Esophagus muscularis mucosa (tissue), 4 donors: ENCODE measurements at regions not wholly inside any gene's neighbourhood (a gene's known extent, or its start where the extent isn't known, plus 50 kb on each side); places are given as distances from the start of the nearest gene placed in this dataset.

ENCODE experiments used
- CTCF ChIP-seq, 3 experiments: fragments of 200-600 bp in 2 of 3; fragments of 450-650 bp in 1 of 3; sonication (generic) in 2 of 3; IDR thresholded peaks; one replicate each; pipeline ENCODE4 v1.5.1; 2017 to 2019; ENCODE audit warnings: antibody characterized with exemption in 3 of 3, mild to moderate bottlenecking in 2 of 3, moderate library complexity in 1 of 3
- EP300 ChIP-seq: sonication (generic); formaldehyde crosslinking; IDR thresholded peaks from one replicate; pipeline ENCODE4 v1.6.1; 2017; ENCODE audit warnings: antibody characterized with exemption
- POLR2A ChIP-seq: fragments of 450-650 bp; IDR thresholded peaks from one replicate; pipeline ENCODE4 v1.6.1; 2017; ENCODE audit warnings: antibody characterized with exemption, moderate library complexity, mild to moderate bottlenecking, low read depth
- POLR2AphosphoS5 ChIP-seq, 2 donors: sonication (generic); formaldehyde crosslinking; IDR thresholded peaks; one replicate each; pipeline ENCODE4 v1.6.1; 2017; ENCODE audit warnings: antibody characterized with exemption in 2 of 2

DNA sequence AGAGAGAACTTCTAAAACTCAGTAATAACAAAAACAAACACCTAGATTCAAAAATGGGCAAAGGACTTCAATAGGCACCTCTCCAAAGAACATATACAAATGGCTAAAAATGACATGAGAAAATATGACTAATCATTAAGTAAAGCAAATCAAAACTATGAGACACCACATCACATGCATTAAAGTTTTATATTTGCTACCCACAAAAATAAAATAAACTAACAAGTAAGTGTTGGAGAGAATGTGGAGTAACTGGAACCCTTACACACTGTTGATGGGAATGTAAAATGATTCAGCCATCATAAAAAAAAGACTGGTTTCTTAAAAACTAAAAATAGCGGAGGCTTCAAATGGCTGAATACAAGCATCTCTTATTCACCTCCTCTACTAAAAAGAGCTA, 262.1 kb upstream of the PKN2 start:
- no peak for TF ChIP-seq CTCF (IDR thresholded peaks at IDR 0.05)
- TF ChIP-seq EP300 = no peak
- TF ChIP-seq POLR2A = no peak
- TF ChIP-seq POLR2AphosphoS5 (IDR thresholded peaks at IDR 0.05) = no peak
